Panc1 (cell line): ENCODE measurements at regions not wholly inside any gene's neighbourhood (a gene's known extent, or its start where the extent isn't known, plus 50 kb on each side); places are given as distances from the start of the nearest gene placed in this dataset.

Experiments
- CTCF ChIP-seq: fragments of 450-650 bp; IDR thresholded peaks from 2 replicates; pipeline ENCODE4 v1.5.1; 2017; ENCODE audit warnings: mild to moderate bottlenecking
- SIN3A ChIP-seq: IDR thresholded peaks from 2 replicates; pipeline ENCODE4 v1.6.1; 2012; ENCODE audit warnings: low read depth, mild to moderate bottlenecking, low read length, moderate library complexity, borderline replicate concordance; ENCODE audit not compliant: insufficient read depth

- no peak for TF ChIP-seq SIN3A
- TF ChIP-seq CTCF, result no peak
Observed at GRCh38 chr5:77844623-77845323, 68.6 kb upstream of the TBCA start.
